PC-3 (cell line): ENCODE measurements at regions not wholly inside any gene's neighbourhood (a gene's known extent, or its start where the extent isn't known, plus 50 kb on each side); places are given as distances from the start of the nearest gene placed in this dataset.
"Not testable (repeated sequence)": the region's sequence is repeated elsewhere in the genome, so short reads cannot be mapped to it uniquely, and the experiment has no call there.

Experiments
- EZH2 ChIP-seq: fragments of 300-600 bp; sonication (generic); IDR thresholded peaks from one replicate; pipeline ENCODE4 v1.6.1; 2017; ENCODE audit warnings: antibody characterized with exemption, mild to moderate bottlenecking, low read length; ENCODE audit not compliant: unreplicated experiment
- EZH2phosphoT487 ChIP-seq: fragments of 300-600 bp; sonication (generic); IDR thresholded peaks from 2 replicates; pipeline ENCODE4 v1.6.1; 2018; ENCODE audit warnings: mild to moderate bottlenecking, antibody characterized with exemption, low read length, borderline replicate concordance
- TF ChIP-seq, protein P1 (sequence below): fragments of 300-600 bp; sonication (generic); conservative IDR thresholded peaks from 2 replicates; pipeline ENCODE4 v1.5.1; 2017; ENCODE audit warnings: antibody characterized with exemption, low read depth, mild to moderate bottlenecking, low read length

DNA sequence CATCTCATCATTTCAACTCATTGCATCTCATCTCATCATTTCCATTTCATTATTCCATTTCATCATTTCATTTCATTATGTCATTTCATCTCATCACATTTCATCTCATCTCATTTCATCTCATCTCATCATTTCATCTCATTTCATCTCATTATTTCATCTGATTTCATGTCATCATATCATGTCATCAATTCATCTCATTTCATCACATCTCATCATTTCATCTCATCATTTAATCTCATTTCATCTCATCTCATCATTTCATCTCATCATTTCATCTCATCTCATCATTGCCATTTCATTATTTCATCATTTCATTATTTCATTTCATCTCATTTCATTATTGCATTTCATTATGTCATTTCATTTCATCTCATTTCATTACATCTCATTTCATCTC lies 410.5 kb downstream of the ZNF33B start:
- TF ChIP-seq, protein P1, sequence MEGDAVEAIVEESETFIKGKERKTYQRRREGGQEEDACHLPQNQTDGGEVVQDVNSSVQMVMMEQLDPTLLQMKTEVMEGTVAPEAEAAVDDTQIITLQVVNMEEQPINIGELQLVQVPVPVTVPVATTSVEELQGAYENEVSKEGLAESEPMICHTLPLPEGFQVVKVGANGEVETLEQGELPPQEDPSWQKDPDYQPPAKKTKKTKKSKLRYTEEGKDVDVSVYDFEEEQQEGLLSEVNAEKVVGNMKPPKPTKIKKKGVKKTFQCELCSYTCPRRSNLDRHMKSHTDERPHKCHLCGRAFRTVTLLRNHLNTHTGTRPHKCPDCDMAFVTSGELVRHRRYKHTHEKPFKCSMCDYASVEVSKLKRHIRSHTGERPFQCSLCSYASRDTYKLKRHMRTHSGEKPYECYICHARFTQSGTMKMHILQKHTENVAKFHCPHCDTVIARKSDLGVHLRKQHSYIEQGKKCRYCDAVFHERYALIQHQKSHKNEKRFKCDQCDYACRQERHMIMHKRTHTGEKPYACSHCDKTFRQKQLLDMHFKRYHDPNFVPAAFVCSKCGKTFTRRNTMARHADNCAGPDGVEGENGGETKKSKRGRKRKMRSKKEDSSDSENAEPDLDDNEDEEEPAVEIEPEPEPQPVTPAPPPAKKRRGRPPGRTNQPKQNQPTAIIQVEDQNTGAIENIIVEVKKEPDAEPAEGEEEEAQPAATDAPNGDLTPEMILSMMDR, result not testable (repeated sequence)
- not testable (repeated sequence) for TF ChIP-seq EZH2, EZH2phosphoT487
